Coronary artery (tissue), 2 donors: ENCODE measurements at regions not wholly inside any gene's neighbourhood (a gene's known extent, or its start where the extent isn't known, plus 50 kb on each side); places are given as distances from the start of the nearest gene placed in this dataset.

Experiments used
- DNase-seq: peaks from one replicate; pipeline ENCODE4 v3.0.0-alpha.2; 2017; ENCODE audit warnings: low spot score
- H3K27ac ChIP-seq, 2 donors: fragments of 200-600 bp; sonication (generic); one replicate each; pipeline ENCODE4 v1.5.1; 2016 to 2019
- H3K4me3 ChIP-seq: fragments of 200-600 bp; sonication (generic); 2 replicates; pipeline ENCODE4 v1.5.1; 2016; ENCODE audit warnings: mild to moderate bottlenecking, moderate library complexity
- TF ChIP-seq, protein P1 (sequence below): fragments of 200-600 bp; sonication (generic); IDR thresholded peaks from one replicate; pipeline ENCODE4 v1.5.1; 2019; ENCODE audit warnings: antibody characterized with exemption

- no peak overlapping the region for H3K27ac ChIP-seq
- no peak overlapping the region for H3K4me3 ChIP-seq
- TF ChIP-seq, protein P1, sequence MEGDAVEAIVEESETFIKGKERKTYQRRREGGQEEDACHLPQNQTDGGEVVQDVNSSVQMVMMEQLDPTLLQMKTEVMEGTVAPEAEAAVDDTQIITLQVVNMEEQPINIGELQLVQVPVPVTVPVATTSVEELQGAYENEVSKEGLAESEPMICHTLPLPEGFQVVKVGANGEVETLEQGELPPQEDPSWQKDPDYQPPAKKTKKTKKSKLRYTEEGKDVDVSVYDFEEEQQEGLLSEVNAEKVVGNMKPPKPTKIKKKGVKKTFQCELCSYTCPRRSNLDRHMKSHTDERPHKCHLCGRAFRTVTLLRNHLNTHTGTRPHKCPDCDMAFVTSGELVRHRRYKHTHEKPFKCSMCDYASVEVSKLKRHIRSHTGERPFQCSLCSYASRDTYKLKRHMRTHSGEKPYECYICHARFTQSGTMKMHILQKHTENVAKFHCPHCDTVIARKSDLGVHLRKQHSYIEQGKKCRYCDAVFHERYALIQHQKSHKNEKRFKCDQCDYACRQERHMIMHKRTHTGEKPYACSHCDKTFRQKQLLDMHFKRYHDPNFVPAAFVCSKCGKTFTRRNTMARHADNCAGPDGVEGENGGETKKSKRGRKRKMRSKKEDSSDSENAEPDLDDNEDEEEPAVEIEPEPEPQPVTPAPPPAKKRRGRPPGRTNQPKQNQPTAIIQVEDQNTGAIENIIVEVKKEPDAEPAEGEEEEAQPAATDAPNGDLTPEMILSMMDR, result no peak
- DNase-seq, result no peak
Observed at GRCh38 chr16:17858061-17858460, 387.3 kb upstream of the XYLT1 start.

- TF ChIP-seq, protein P1, result no peak
- Histone ChIP-seq H3K27ac (no peak overlapping the region), H3K4me3 (no peak overlapping the region)
- DNase-seq, result no peak
Observed at GRCh38 chr16:17853958-17854357, 383.2 kb upstream of the XYLT1 start.

DNA sequence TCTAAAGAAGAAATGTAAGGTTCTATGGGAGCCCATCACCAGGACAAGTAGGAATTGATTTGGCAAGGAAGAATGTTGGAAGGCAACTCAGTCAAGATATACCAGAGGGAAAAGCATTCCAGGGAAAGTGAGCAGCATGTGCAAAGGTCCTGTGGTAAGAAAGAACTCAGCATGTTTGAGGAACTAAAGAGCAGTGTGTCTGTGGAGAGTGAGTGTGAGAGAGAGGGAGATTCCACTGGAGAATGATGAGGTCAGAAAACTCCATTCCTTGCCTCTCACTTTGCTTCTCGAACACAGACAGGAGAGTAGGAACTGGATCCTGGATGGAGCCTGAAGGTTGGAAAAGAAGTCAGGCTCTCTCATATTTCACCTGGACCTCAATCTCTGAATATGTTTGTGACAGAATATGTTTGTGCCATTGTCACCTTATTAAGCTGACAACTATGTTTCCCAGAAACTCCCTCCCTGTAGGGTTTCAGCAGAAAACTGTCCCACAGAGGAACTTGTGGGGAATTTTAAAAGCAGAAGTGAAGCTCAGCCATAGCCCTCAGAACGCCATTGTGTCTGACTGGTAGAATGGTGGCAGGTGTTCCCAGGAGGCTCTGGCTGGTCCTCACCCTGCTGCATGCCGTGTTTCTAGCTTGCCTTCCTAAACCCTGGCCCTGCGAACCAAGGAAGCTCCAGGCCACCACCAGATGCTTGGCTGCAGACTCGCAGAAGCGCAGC is 382.4 kb upstream of the XYLT1 start:
- H3K27ac ChIP-seq, result no peak overlapping the region
- no peak overlapping the region for H3K4me3 ChIP-seq
- TF ChIP-seq, protein P1, result no peak
- DNase-seq, result no peak

DNA sequence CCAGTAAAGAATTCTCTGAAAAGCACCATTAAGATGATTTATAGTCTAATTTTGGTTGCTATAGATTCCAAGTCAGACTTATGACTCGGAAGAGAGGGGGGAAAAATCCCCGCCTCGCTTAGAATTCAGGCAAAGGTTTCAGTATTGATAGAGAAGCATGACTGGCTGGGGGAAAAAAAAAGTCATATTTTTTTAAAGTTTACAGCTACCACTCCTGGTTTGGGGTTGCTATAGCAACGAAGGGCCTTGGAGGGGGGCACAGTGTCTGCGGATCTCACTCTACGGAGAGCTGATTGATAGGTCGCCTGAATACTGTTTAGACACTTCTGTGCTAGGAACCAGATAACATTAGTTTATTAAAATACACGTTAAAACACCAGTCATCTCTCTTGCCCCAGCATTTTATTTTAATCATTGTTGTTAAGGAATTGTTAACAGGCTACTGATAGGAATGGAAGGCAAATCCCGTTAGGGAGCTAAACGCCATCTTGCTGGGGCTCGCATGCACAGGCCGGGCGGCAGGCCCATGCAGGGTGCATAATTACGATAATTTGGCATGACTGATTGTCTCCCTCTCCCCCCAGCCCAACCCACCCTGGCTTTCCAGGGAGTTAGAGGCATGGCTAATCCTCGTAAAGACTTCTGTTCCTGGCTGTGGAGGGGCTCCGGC is 380.0 kb upstream of the XYLT1 start:
- TF ChIP-seq, protein P1, result no peak
- H3K27ac ChIP-seq, result no peak overlapping the region
- H3K4me3 ChIP-seq, result no peak overlapping the region
- DNase-seq, result no peak

- Histone ChIP-seq H3K4me3 (no peak overlapping the region), H3K27ac (no peak overlapping the region)
- TF ChIP-seq, protein P1, result no peak
- DNase-seq, result no peak
Observed at GRCh38 chr16:17847234-17847795, 376.6 kb upstream of the XYLT1 start.

- TF ChIP-seq, protein P1, result no peak
- H3K4me3 ChIP-seq, result no peak overlapping the region
- DNase-seq, result no peak
- H3K27ac ChIP-seq, result no peak overlapping the region
Observed at GRCh38 chr16:17846030-17846429, 375.3 kb upstream of the XYLT1 start.

GRCh38 chr16:17845031-17845430 is 374.3 kb upstream of the XYLT1 start:
- TF ChIP-seq, protein P1, result no peak
- Histone ChIP-seq H3K4me3 (no peak overlapping the region), H3K27ac (no peak overlapping the region)
- DNase-seq, result no peak
